CD14-positive monocyte (primary cell): ENCODE measurements at regions not wholly inside any gene's neighbourhood (a gene's known extent, or its start where the extent isn't known, plus 50 kb on each side); places are given as distances from the start of the nearest gene placed in this dataset.

ENCODE experiments used
- DNase-seq, 3 donors: peaks; one replicate each; pipeline ENCODE4 v3.0.0-alpha.2; 2011 to 2022
- H2AFZ ChIP-seq: 2 replicates; pipeline ENCODE4 v1.6.0; 2012; ENCODE audit warnings: mild to moderate bottlenecking, low read depth, low read length, inconsistent platforms; ENCODE audit not compliant: insufficient read depth, poor library complexity, severe bottlenecking
- H3K27ac ChIP-seq, 2 donors: 1 replicate in 1 of 2; 2 replicates in 1 of 2; pipeline ENCODE4 v1.5.1; 2012 to 2013; ENCODE audit warnings: low read length in 2 of 2, control low read depth in 1 of 2, inconsistent platforms in 1 of 2, low read depth in 1 of 2, mild to moderate bottlenecking in 1 of 2
- H3K27me3 ChIP-seq, 2 donors: one replicate each; pipeline versions ENCODE4 v1.6.0 to v1.6.1; 2011 to 2013; ENCODE audit warnings: low read length in 2 of 2; ENCODE audit not compliant: control insufficient read depth in 2 of 2, insufficient read depth in 2 of 2
- H3K36me3 ChIP-seq, 2 donors: replicated peaks in 1 of 2; 1 replicate in 1 of 2; 2 replicates in 1 of 2; pipeline versions ENCODE4 v1.5.1 to v1.6.1; 2012 to 2013; ENCODE audit warnings: low read length in 2 of 2, control low read depth in 1 of 2, inconsistent platforms in 1 of 2, mild to moderate bottlenecking in 1 of 2; ENCODE audit not compliant: insufficient read depth in 2 of 2, control insufficient read depth in 1 of 2
- H3K4me1 ChIP-seq, 2 donors: 1 replicate in 1 of 2; 2 replicates in 1 of 2; pipeline versions ENCODE4 v1.5.1 to v1.6.1; 2012 to 2013; ENCODE audit warnings: low read length in 2 of 2, control low read depth in 1 of 2, inconsistent platforms in 1 of 2, mild to moderate bottlenecking in 1 of 2, moderate library complexity in 1 of 2; ENCODE audit not compliant: insufficient read depth in 2 of 2, control insufficient read depth in 1 of 2
- H3K4me2 ChIP-seq: replicated peaks from 2 replicates; pipeline ENCODE3; 2012; ENCODE audit warnings: low read length, moderate library complexity, mild to moderate bottlenecking; ENCODE audit not compliant: poor library complexity, severe bottlenecking; ENCODE audit errors: extremely low read depth
- H3K4me3 ChIP-seq, 3 experiments: fragments of 200-600 bp in 1 of 3; sonication (generic) in 1 of 3; replicated peaks in 1 of 3; 1 replicate in 2 of 3; 2 replicates in 1 of 3; pipeline ENCODE4 v1.5.1; 2011 to 2013; ENCODE audit warnings: low read length in 3 of 3, mild to moderate bottlenecking in 3 of 3, control low read depth in 2 of 3, low read depth in 2 of 3, inconsistent platforms in 1 of 3, moderate library complexity in 1 of 3
- H3K79me2 ChIP-seq: 2 replicates; pipeline ENCODE4 v1.6.0; 2012; ENCODE audit warnings: mild to moderate bottlenecking, control low read depth, inconsistent platforms, low read length, moderate library complexity; ENCODE audit not compliant: insufficient read depth
- H3K9ac ChIP-seq: 2 replicates; pipeline ENCODE4 v1.6.0; 2017; ENCODE audit warnings: low read length, mild to moderate bottlenecking; ENCODE audit not compliant: insufficient read depth, poor library complexity, severe bottlenecking
- H3K9me3 ChIP-seq, 2 donors: replicated peaks in 1 of 2; 1 replicate in 1 of 2; 2 replicates in 1 of 2; pipeline versions ENCODE4 v1.5.1 to v1.6.1; 2012 to 2013; ENCODE audit warnings: low read length in 2 of 2, control low read depth in 1 of 2; ENCODE audit not compliant: control insufficient read depth in 1 of 2, insufficient read depth in 1 of 2
- H4K20me1 ChIP-seq: 2 replicates; pipeline ENCODE4 v1.6.0; 2012; ENCODE audit warnings: mild to moderate bottlenecking, low read length, control low read depth, moderate library complexity; ENCODE audit not compliant: insufficient read depth
- H3K27ac Mint-ChIP-seq, 7 donors: one replicate each; pipeline ENCODE4 v1.8.0; 2020; ENCODE audit warnings: mild to moderate bottlenecking in 7 of 7, mixed read lengths in 7 of 7, moderate library complexity in 6 of 7, inconsistent platforms in 2 of 7
- H3K27me3 Mint-ChIP-seq, 3 donors: one replicate each; pipeline ENCODE4 v1.8.0; 2021 to 2022; ENCODE audit warnings: low read depth in 3 of 3, mild to moderate bottlenecking in 3 of 3, mixed read lengths in 3 of 3, moderate library complexity in 3 of 3, inconsistent platforms in 1 of 3
- H3K36me3 Mint-ChIP-seq, 2 donors: one replicate each; pipeline ENCODE4 v1.8.0; 2020; ENCODE audit warnings: mixed read lengths in 2 of 2, inconsistent platforms in 1 of 2, mild to moderate bottlenecking in 1 of 2
- H3K4me1 Mint-ChIP-seq: one replicate; pipeline ENCODE4 v1.8.0; 2020; ENCODE audit warnings: mild to moderate bottlenecking, mixed read lengths
- H3K4me3 Mint-ChIP-seq, 2 donors: one replicate each; pipeline ENCODE4 v1.8.0; 2020; ENCODE audit warnings: mild to moderate bottlenecking in 2 of 2, mixed read lengths in 2 of 2, moderate library complexity in 1 of 2
- H3K9me3 Mint-ChIP-seq, 7 donors: one replicate each; pipeline ENCODE4 v1.8.0; 2020 to 2022; ENCODE audit warnings: mixed read lengths in 7 of 7, mild to moderate bottlenecking in 6 of 7, moderate library complexity in 6 of 7, inconsistent platforms in 2 of 7
- WGBS: methylation state at CpG from one replicate; pipeline ENCODE4 v1.1.5; 2013; ENCODE audit warnings: missing lambda C conversion rate; ENCODE audit not compliant: insufficient coverage; 5-methylcytosine and 5-hydroxymethylcytosine counted together
- intact Hi-C, 2 donors: fragments of 100-400 bp; cut with micrococcal nuclease; formaldehyde crosslinking; loops; one replicate each; pipeline versions ENCODE4 v1.15.0 to v1.15.1; 2023
- TF ChIP-seq, protein P1 (sequence below): fragments of 200-600 bp; IDR thresholded peaks from one replicate; pipeline ENCODE4 v1.8.0; 2022; ENCODE audit warnings: antibody characterized with exemption, mild to moderate bottlenecking

DNA sequence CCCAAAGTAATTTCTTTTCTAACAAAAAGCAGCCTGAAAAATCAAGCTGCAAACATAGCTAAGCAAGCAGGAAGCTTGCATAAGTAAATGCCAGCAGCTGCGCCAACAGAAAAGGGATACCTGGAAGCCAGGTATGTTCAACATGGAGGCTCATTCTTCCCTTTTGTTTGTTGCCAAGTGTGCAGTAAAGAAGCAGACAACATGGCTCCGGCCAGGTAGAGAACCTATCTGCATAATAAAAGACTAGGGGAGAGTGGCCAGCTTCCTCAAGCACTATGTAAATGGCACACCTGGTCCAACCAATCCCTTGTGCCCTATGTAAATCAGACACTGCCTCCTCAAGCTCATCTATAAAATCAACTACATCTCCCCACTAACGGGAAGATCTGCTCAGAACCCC lies 1407.0 kb downstream of the CDH11 start:
- Histone ChIP-seq H3K4me1 (no peaks in the 10 kb centered on the region), H3K27me3 (no peaks in the 10 kb centered on the region), H3K36me3 (no peaks in the 10 kb centered on the region), H3K79me2 (no peaks in the 10 kb centered on the region), H4K20me1 (no peaks in the 10 kb centered on the region), H3K27ac (no peak overlapping the region), H3K4me3 (no peak overlapping the region), H3K4me2 (no peak overlapping the region), H3K9ac (no peak overlapping the region), H3K9me3 (no peaks in the 10 kb centered on the region), H2AFZ (no peak overlapping the region)
- intact Hi-C loops: no loop called here
- 96% methylated on average over 3 of the region's 3 CpGs for WGBS
- Mint-ChIP-seq H3K9me3 (no peaks in the 10 kb centered on the region), H3K36me3 (no peaks in the 10 kb centered on the region), H3K4me1 (no peaks in the 10 kb centered on the region), H3K27ac (no peak overlapping the region), H3K4me3 (no peak overlapping the region), H3K27me3 (no peaks in the 10 kb centered on the region)
- TF ChIP-seq, protein P1, sequence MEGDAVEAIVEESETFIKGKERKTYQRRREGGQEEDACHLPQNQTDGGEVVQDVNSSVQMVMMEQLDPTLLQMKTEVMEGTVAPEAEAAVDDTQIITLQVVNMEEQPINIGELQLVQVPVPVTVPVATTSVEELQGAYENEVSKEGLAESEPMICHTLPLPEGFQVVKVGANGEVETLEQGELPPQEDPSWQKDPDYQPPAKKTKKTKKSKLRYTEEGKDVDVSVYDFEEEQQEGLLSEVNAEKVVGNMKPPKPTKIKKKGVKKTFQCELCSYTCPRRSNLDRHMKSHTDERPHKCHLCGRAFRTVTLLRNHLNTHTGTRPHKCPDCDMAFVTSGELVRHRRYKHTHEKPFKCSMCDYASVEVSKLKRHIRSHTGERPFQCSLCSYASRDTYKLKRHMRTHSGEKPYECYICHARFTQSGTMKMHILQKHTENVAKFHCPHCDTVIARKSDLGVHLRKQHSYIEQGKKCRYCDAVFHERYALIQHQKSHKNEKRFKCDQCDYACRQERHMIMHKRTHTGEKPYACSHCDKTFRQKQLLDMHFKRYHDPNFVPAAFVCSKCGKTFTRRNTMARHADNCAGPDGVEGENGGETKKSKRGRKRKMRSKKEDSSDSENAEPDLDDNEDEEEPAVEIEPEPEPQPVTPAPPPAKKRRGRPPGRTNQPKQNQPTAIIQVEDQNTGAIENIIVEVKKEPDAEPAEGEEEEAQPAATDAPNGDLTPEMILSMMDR: no peak
- DNase-seq: no peak

DNA sequence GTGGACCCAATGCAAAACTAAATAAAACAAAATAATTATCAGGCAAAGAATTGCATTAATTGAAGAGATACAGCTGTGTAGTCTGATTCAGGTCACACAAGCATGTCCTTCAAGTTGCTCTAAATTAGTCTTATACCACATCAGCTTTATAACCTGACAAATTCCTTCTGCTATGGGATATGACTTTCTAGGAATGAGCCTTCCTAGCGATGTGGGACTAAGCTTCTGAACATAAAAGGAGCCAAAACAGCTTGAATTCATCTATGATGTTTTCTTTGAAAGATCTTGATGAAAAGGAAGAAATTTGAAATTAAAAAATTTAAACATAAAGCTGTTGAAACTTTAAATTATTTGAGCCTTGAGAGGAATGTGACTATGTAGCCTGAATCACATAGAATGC lies 1409.1 kb downstream of the CDH11 start:
- Histone ChIP-seq H3K79me2 (no peaks in the 10 kb centered on the region), H3K4me3 (no peak overlapping the region), H4K20me1 (no peaks in the 10 kb centered on the region), H3K9me3 (no peaks in the 10 kb centered on the region), H3K27ac (no peak overlapping the region), H2AFZ (no peak overlapping the region), H3K36me3 (no peaks in the 10 kb centered on the region), H3K9ac (no peak overlapping the region), H3K4me1 (no peaks in the 10 kb centered on the region), H3K27me3 (no peaks in the 10 kb centered on the region), H3K4me2 (no peak overlapping the region)
- H3K4me3 Mint-ChIP-seq: no peak overlapping the region
- TF ChIP-seq, protein P1: no peak
- no peaks in the 10 kb centered on the region for H3K4me1 Mint-ChIP-seq
- WGBS: no CpG with 5 or more reads among the region's 1 CpG
- no peaks in the 10 kb centered on the region for H3K36me3 Mint-ChIP-seq
- no peaks in the 10 kb centered on the region for H3K9me3 Mint-ChIP-seq
- no peak overlapping the region for H3K27ac Mint-ChIP-seq
- intact Hi-C loops: no loop called here
- DNase-seq: no peak
- H3K27me3 Mint-ChIP-seq: no peaks in the 10 kb centered on the region
